ENCODE measurements at regions not wholly inside any gene's neighbourhood (a gene's known extent, or its start where the extent isn't known, plus 50 kb on each side); places are given as distances from the start of the nearest gene placed in this dataset.

DNA sequence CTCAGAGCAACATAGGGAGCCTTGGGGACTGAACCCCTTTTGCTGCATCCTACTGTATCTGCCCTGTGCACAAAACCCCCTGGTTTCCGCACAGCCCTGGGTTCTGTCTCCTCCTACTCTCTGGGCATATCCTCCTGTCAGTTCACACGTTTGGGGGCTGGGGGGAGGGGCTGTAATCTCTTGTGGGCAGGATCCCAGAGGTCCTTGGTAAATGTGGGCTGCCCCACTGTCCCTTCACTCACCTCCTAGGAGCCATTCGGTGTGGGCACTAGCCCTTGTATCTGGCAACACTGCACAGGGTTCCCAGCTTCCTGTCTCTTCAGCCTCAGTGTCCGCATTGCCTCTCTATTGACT lies 271.8 kb upstream of the DMAC1 start (continued):
- TF ChIP-seq KDM5A (IDR thresholded peaks at IDR 0.05; ENCODE audit: low read length) (no peak), CBX8 (IDR thresholded peaks at IDR 0.05; ENCODE audit: borderline replicate concordance, low read depth, low read length) (no peak), FOSL1 (IDR thresholded peaks at IDR 0.05; ENCODE audit: insufficient read depth, low read depth, low read length) (no peak), ASH2L (IDR thresholded peaks at IDR 0.05; ENCODE audit: low read length) (no peak), SIX5 (IDR thresholded peaks at IDR 0.05; ENCODE audit: low read depth, low read length) (no peak)
